Spleen (tissue), 11 donors: ENCODE measurements at regions not wholly inside any gene's neighbourhood (a gene's known extent, or its start where the extent isn't known, plus 50 kb on each side); places are given as distances from the start of the nearest gene placed in this dataset.
"Not testable (repeated sequence)": the region's sequence is repeated elsewhere in the genome, so short reads cannot be mapped to it uniquely, and the experiment has no call there.

Source experiments
- DNase-seq: peaks from one replicate; pipeline ENCODE4 v3.0.0-alpha.2; 2020
- H3K27ac ChIP-seq, 8 donors: fragments of 200-600 bp; sonication (generic) in 7 of 8; 1 replicate in 4 of 8; 2 replicates in 4 of 8; pipeline versions ENCODE4 v1.5.0 to v1.8.0; 2016 to 2021; ENCODE audit warnings: inconsistent platforms in 4 of 8, mild to moderate bottlenecking in 4 of 8, moderate library complexity in 1 of 8
- H3K27me3 ChIP-seq, 7 donors: fragments of 200-600 bp; sonication (generic) in 6 of 7; replicated peaks in 1 of 7; 1 replicate in 4 of 7; 2 replicates in 3 of 7; pipeline versions ENCODE4 v1.5.0 to v1.8.0; 2016 to 2021; ENCODE audit warnings: inconsistent platforms in 3 of 7, mild to moderate bottlenecking in 1 of 7
- H3K36me3 ChIP-seq, 6 donors: fragments of 200-600 bp; sonication (generic) in 5 of 6; 1 replicate in 4 of 6; 2 replicates in 2 of 6; pipeline versions ENCODE4 v1.5.0 to v1.8.0; 2016 to 2021; ENCODE audit warnings: inconsistent platforms in 2 of 6
- H3K4me1 ChIP-seq, 6 donors: fragments of 200-600 bp; sonication (generic) in 5 of 6; 1 replicate in 3 of 6; 2 replicates in 3 of 6; pipeline versions ENCODE4 v1.5.0 to v1.8.0; 2016 to 2021; ENCODE audit warnings: inconsistent platforms in 3 of 6
- H3K4me3 ChIP-seq, 8 donors: fragments of 200-600 bp; sonication (generic) in 7 of 8; 1 replicate in 4 of 8; 2 replicates in 4 of 8; pipeline versions ENCODE4 v1.5.0 to v1.8.0; 2016 to 2021; ENCODE audit warnings: inconsistent platforms in 4 of 8, mild to moderate bottlenecking in 4 of 8, moderate library complexity in 2 of 8
- H3K9me3 ChIP-seq, 8 donors: fragments of 200-600 bp; sonication (generic) in 7 of 8; 1 replicate in 4 of 8; 2 replicates in 4 of 8; pipeline versions ENCODE4 v1.5.0 to v1.8.0; 2016 to 2021; ENCODE audit warnings: inconsistent platforms in 4 of 8
- POLR2A ChIP-seq, 3 donors: fragments of 450-650 bp; IDR thresholded peaks; one replicate each; pipeline ENCODE4 v1.5.1; 2017; ENCODE audit warnings: antibody characterized with exemption in 3 of 3, mild to moderate bottlenecking in 1 of 3
- POLR2AphosphoS5 ChIP-seq, 3 donors: sonication (generic); formaldehyde crosslinking; IDR thresholded peaks; one replicate each; pipeline ENCODE4 v1.5.1; 2017; ENCODE audit warnings: antibody characterized with exemption in 3 of 3
- WGBS, 5 donors: extraction: QIAGEN DNeasy Blood & Tissue Kit in 3 of 5; methylation state at CpG; one replicate each; pipeline versions ENCODE4 v1.1.5 to v1.1.7; 2013 to 2018; 5-methylcytosine and 5-hydroxymethylcytosine counted together
- intact Hi-C: fragments of 100-400 bp; cut with DNase I; formaldehyde crosslinking; loops from one replicate; pipeline ENCODE4 v1.15.0; 2023; ENCODE audit warnings: low total_unique reads
- TF ChIP-seq, protein P1 (sequence below), 11 experiments: fragments of 200-600 bp in 7 of 11; fragments of 450-650 bp in 4 of 11; sonication (generic) in 4 of 11; IDR thresholded peaks in 8 of 11; conservative IDR thresholded peaks in 3 of 11; 1 replicate in 7 of 11; 2 replicates in 4 of 11; pipeline versions ENCODE4 v1.4.0 to v1.8.0; 2016 to 2021; ENCODE audit warnings: antibody characterized with exemption in 11 of 11, inconsistent platforms in 4 of 11, mild to moderate bottlenecking in 1 of 11
- donor health status: healthy with polysubstance abuse.
- donor health status: DM: no; HTN: no; CAD: no; lungs with moderate emphysema.
- donor health status: DM: no; HTN: no; CAD: no.
- donor health status: Bipolar disorder and iron deficiency.
- donor health status: healthy.
- donor health status: DM: no; HTN: no; CAD: no.
- donor health status: DM: yes; HTN: yes; CAD: no.

DNA sequence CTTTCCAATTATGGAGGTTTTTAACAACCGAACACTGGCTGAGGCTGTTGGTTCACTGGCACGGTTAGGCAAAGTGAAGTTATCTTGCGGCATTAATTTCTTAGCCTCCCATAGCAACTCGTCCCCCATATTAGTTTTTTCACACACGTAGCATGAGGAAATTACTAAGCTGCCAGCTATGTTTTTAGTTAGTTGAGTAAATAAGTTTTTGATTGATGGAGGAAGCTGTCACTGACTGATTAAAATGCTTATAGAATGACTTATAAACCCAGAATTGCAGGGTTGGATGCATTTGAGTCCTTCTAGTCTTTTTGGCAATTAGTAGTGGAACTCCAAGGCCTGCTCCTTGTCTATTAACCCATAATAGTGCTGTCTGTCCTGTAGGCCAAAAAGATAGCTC, 97.1 kb downstream of the ALG10 start:
- 81 to 91% (median 87%) methylated on average over 5 of the region's 5 CpGs for WGBS, 5 donors

DNA sequence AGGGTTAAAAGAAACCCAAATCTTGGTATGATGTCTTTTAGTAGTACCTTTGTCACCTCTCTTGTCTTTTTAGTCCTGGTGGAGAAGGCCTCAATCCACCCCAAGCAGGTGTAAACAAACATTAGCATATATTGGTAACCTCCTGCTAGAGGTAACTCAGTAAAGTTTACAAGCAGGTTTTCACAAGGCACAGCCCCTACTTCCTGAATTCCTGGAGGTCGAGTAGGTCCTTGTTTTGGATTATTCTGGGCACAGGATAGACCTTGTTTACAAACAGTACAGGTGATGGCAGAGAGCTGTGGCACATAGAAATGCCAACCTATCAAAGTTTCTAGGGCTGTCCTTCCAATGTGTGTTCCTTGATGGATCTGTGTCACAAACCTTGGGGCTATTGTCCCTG, 99.1 kb downstream of the ALG10 start:
- H3K27ac ChIP-seq, result no peak overlapping the region
- WGBS, 5 donors, result 8 to 36% (median 25%) methylated on average over 1 of the region's 1 CpG
- no peaks in the 10 kb centered on the region for H3K27me3 ChIP-seq
- intact Hi-C loops, result no loop called here
- no peak for DNase-seq
- H3K9me3 ChIP-seq, result no peaks in the 10 kb centered on the region
- no peaks in the 10 kb centered on the region for H3K36me3 ChIP-seq
- no peak for TF ChIP-seq POLR2AphosphoS5 (IDR thresholded peaks at IDR 0.05)
- TF ChIP-seq, protein P1, sequence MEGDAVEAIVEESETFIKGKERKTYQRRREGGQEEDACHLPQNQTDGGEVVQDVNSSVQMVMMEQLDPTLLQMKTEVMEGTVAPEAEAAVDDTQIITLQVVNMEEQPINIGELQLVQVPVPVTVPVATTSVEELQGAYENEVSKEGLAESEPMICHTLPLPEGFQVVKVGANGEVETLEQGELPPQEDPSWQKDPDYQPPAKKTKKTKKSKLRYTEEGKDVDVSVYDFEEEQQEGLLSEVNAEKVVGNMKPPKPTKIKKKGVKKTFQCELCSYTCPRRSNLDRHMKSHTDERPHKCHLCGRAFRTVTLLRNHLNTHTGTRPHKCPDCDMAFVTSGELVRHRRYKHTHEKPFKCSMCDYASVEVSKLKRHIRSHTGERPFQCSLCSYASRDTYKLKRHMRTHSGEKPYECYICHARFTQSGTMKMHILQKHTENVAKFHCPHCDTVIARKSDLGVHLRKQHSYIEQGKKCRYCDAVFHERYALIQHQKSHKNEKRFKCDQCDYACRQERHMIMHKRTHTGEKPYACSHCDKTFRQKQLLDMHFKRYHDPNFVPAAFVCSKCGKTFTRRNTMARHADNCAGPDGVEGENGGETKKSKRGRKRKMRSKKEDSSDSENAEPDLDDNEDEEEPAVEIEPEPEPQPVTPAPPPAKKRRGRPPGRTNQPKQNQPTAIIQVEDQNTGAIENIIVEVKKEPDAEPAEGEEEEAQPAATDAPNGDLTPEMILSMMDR (IDR thresholded peaks at IDR 0.05 in 8 of 11, conservative IDR thresholded peaks at IDR 0.05 in 3 of 11), result no peak
- no peak for TF ChIP-seq POLR2A (IDR thresholded peaks at IDR 0.05)
- no peak overlapping the region for H3K4me3 ChIP-seq
- peaks cover 0 to 8% (median 6%) of the 10 kb centered on the region in 6 donors for H3K4me1 ChIP-seq

More for the DNA sequence above, 97.1 kb downstream of the ALG10 start:
- H3K27ac ChIP-seq, result no peak overlapping the region
- TF ChIP-seq, protein P1 (IDR thresholded peaks at IDR 0.05 in 8 of 11, conservative IDR thresholded peaks at IDR 0.05 in 3 of 11), result no peak
- no peak for TF ChIP-seq POLR2A (IDR thresholded peaks at IDR 0.05)
- TF ChIP-seq POLR2AphosphoS5 (IDR thresholded peaks at IDR 0.05), result no peak
- H3K36me3 ChIP-seq, result no peaks in the 10 kb centered on the region
- H3K4me3 ChIP-seq, result no peak overlapping the region
- intact Hi-C loops, result loop anchor here (5.0 kb wide), 1 partner anchor 98 kb away; no protein-coding TSS in a partner anchor
- no peaks in the 10 kb centered on the region for H3K27me3 ChIP-seq
- H3K9me3 ChIP-seq, result no peaks in the 10 kb centered on the region
- no peaks in the 10 kb centered on the region for H3K4me1 ChIP-seq
- DNase-seq, result no peak

DNA sequence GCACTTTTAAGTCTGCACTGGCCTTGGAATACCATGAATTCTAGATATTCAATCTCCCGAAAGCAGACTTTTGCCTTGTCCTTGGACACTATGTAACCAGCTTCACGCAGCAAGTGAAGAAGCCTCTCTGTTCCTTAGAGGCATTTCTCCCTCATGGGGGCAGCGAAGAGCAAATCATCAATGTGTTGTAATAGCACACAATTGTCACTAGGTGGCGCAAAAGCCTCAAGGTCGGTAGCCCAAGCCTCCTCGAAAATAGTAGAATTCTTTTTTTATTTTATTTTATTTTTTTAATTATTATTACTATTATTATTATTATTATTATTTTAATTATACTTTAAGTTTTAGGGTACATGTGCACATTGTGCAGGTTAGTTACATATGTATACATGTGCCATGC, 100.8 kb downstream of the ALG10 start:
- intact Hi-C loops, result not testable (repeated sequence)

DNA sequence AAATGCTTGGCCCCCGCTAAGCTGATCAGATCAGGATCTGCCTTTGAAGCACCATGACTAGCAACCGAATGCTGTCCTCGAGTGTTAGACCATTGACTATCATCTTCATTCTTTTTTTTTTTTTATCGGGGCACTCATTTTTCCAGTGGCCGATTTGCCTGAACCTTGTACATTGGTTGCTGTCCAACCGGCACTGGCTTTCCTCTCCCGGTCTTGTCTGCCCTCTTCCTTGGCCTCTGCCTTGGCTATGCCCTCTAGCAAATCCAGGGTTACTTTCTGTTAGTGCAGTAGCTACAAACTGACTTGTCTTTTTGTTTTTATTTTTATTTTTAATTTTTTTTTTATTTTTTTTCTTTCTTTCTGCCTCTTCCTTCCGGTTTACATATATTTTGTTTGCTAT, 102.3 kb downstream of the ALG10 start:
- H3K4me3 ChIP-seq, result no peak overlapping the region
- intact Hi-C loops, result no loop called here
- no peak for DNase-seq
- H3K27ac ChIP-seq, result no peak overlapping the region
- no peaks in the 10 kb centered on the region for H3K36me3 ChIP-seq
- H3K27me3 ChIP-seq, result no peaks in the 10 kb centered on the region
- peaks cover 0 to 18% (median 6%) of the 10 kb centered on the region in 6 donors for H3K4me1 ChIP-seq
- TF ChIP-seq, protein P1 (IDR thresholded peaks at IDR 0.05 in 8 of 11, conservative IDR thresholded peaks at IDR 0.05 in 3 of 11), result no peak
- no peak for TF ChIP-seq POLR2AphosphoS5 (IDR thresholded peaks at IDR 0.05)
- TF ChIP-seq POLR2A (IDR thresholded peaks at IDR 0.05), result no peak
- H3K9me3 ChIP-seq, result no peaks in the 10 kb centered on the region
- WGBS, 5 donors, result 87 to 95% (median 89%) methylated on average over 8 of the region's 8 CpGs

More for the DNA sequence above, 100.8 kb downstream of the ALG10 start:
- WGBS, 5 donors, result 7 to 17% (median 11%) methylated on average over 6 of the region's 6 CpGs
- DNase-seq, H3K9me3 ChIP-seq, H3K4me3 ChIP-seq, H3K27ac ChIP-seq, H3K36me3 ChIP-seq, H3K27me3 ChIP-seq: not testable (repeated sequence)
- TF ChIP-seq, protein P1 (IDR thresholded peaks at IDR 0.05 in 8 of 11, conservative IDR thresholded peaks at IDR 0.05 in 3 of 11), result peak; percentile 69 to 91 (median 85)
- H3K4me1 ChIP-seq, result peaks cover 0 to 18% (median 6%) of the 10 kb centered on the region in 6 donors
